ENCODE measurements at regions not wholly inside any gene's neighbourhood (a gene's known extent, or its start where the extent isn't known, plus 50 kb on each side); places are given as distances from the start of the nearest gene placed in this dataset.

GRCh38 chr2:58533376-58533775, 292.3 kb upstream of the FANCL start:
- no peak overlapping the region for H3K9ac ChIP-seq (ENCODE audit: low read depth in 2 of 2, low read length in 2 of 2)
- no peaks in the 10 kb centered on the region for H3K27me3 ChIP-seq
- no peaks in the 10 kb centered on the region for H3K4me1 ChIP-seq
- no peak overlapping the region for H3K27ac ChIP-seq
- H3K36me3 ChIP-seq, result no peaks in the 10 kb centered on the region
- DNase-seq, result no peak
- no peak overlapping the region for H3K4me3 ChIP-seq
- TF ChIP-seq CTCF (IDR thresholded peaks at IDR 0.05), result no peak
- H3K9me3 ChIP-seq, result no peaks in the 10 kb centered on the region
- intact Hi-C loops (cut with DNase I), result no loop called here

- Histone ChIP-seq H3K36me3 (no peaks in the 10 kb centered on the region), H3K4me1 (no peaks in the 10 kb centered on the region), H3K9me3 (no peaks in the 10 kb centered on the region), H3K9ac (ENCODE audit: low read depth in 2 of 2, low read length in 2 of 2) (no peak overlapping the region), H3K4me3 (no peak overlapping the region), H3K27me3 (no peaks in the 10 kb centered on the region), H3K27ac (no peak overlapping the region)
- DNase-seq, result no peak
- TF ChIP-seq CTCF (IDR thresholded peaks at IDR 0.05), result no peak
- intact Hi-C loops (cut with DNase I), result no loop called here
These were observed 291.5 kb upstream of the FANCL start for GRCh38 chr2:58532641-58533040.

- no peaks in the 10 kb centered on the region for H3K36me3 ChIP-seq
- H3K9me3 ChIP-seq, result no peaks in the 10 kb centered on the region
- H3K27ac ChIP-seq, result no peak overlapping the region
- no peak overlapping the region for H3K9ac ChIP-seq (ENCODE audit: low read depth in 2 of 2, low read length in 2 of 2)
- no peak for TF ChIP-seq CTCF (IDR thresholded peaks at IDR 0.05)
- intact Hi-C loops (cut with DNase I), result no loop called here
- no peak for DNase-seq
- no peak overlapping the region for H3K4me3 ChIP-seq
- H3K27me3 ChIP-seq, result no peaks in the 10 kb centered on the region
- no peaks in the 10 kb centered on the region for H3K4me1 ChIP-seq
These were observed 286.5 kb upstream of the FANCL start for GRCh38 chr2:58527647-58528046.

- H3K9ac ChIP-seq (ENCODE audit: low read depth in 2 of 2, low read length in 2 of 2), result no peak overlapping the region
- no peak overlapping the region for H3K4me3 ChIP-seq
- no peak overlapping the region for H3K27ac ChIP-seq
- no peaks in the 10 kb centered on the region for H3K9me3 ChIP-seq
- H3K36me3 ChIP-seq, result no peaks in the 10 kb centered on the region
- no peak for TF ChIP-seq CTCF (IDR thresholded peaks at IDR 0.05)
- intact Hi-C loops (cut with DNase I), result no loop called here
- no peaks in the 10 kb centered on the region for H3K27me3 ChIP-seq
- DNase-seq, result no peak
- H3K4me1 ChIP-seq, result no peaks in the 10 kb centered on the region
These were observed 280.9 kb upstream of the FANCL start for GRCh38 chr2:58521803-58522554.

- no peaks in the 10 kb centered on the region for H3K27me3 ChIP-seq
- H3K4me3 ChIP-seq, result no peak overlapping the region
- intact Hi-C loops (cut with DNase I), result no loop called here
- TF ChIP-seq CTCF (IDR thresholded peaks at IDR 0.05), result no peak
- H3K4me1 ChIP-seq, result no peaks in the 10 kb centered on the region
- no peak overlapping the region for H3K27ac ChIP-seq
- no peaks in the 10 kb centered on the region for H3K9me3 ChIP-seq
- H3K9ac ChIP-seq (ENCODE audit: low read depth in 2 of 2, low read length in 2 of 2), result no peak overlapping the region
- H3K36me3 ChIP-seq, result no peaks in the 10 kb centered on the region
- DNase-seq, result no peak
These were observed 279.8 kb upstream of the FANCL start for GRCh38 chr2:58520903-58521302.
